BLaER1 treated with 17β-estradiol and CSF1 and Interleukin-3, amounts not matched to agents 10 nM and 100 nM (cell line): ENCODE measurements at regions not wholly inside any gene's neighbourhood (a gene's known extent, or its start where the extent isn't known, plus 50 kb on each side); places are given as distances from the start of the nearest gene placed in this dataset.

Experiments used
- H3K27ac ChIP-seq, 11 experiments: shearing (Covaris generic); formaldehyde crosslinking; 2 replicates each; pipeline ENCODE4 v1.8.1; 2022
- H3K27me3 ChIP-seq, 11 experiments: shearing (Covaris generic); formaldehyde crosslinking; 2 replicates each; pipeline ENCODE4 v1.8.1; 2022
- H3K36me3 ChIP-seq, 11 experiments: shearing (Covaris generic); formaldehyde crosslinking; 2 replicates each; pipeline ENCODE4 v1.8.1; 2022
- H3K4me1 ChIP-seq, 10 experiments: shearing (Covaris generic); formaldehyde crosslinking; 2 replicates each; pipeline ENCODE4 v1.8.1; 2022
- H3K4me2 ChIP-seq, 11 experiments: shearing (Covaris generic); formaldehyde crosslinking; 2 replicates each; pipeline ENCODE4 v1.8.1; 2022
- H3K4me3 ChIP-seq, 10 experiments: shearing (Covaris generic); formaldehyde crosslinking; 2 replicates each; pipeline ENCODE4 v1.8.1; 2022
- H3K9ac ChIP-seq, 11 experiments: shearing (Covaris generic); formaldehyde crosslinking; 2 replicates each; pipeline ENCODE4 v1.8.1; 2022
- H3K9me3 ChIP-seq, 11 experiments: shearing (Covaris generic); formaldehyde crosslinking; replicated peaks in 1 of 11; 2 replicates each; pipeline ENCODE4 v1.8.1; 2022
- H4K20me1 ChIP-seq, 11 experiments: shearing (Covaris generic); formaldehyde crosslinking; 2 replicates each; pipeline ENCODE4 v1.8.1; 2022
- Cebpa-rat ChIP-seq, 11 experiments: shearing (Covaris generic); IDR thresholded peaks; 2 replicates each; pipeline ENCODE4 v1.8.1; 2022

GRCh38 chr15:62770111-62770660 is 272.4 kb upstream of the TPM1 start:
- Histone ChIP-seq H3K27ac (no peak overlapping the region), H4K20me1 (no peaks in the 10 kb centered on the region), H3K4me1 (no peaks in the 10 kb centered on the region), H3K4me3 (no peak overlapping the region), H3K36me3 (peaks cover 0 to 29% (median 0%) of the 10 kb centered on the region in 11 experiments; a peak in 3 of 22 replicates), H3K9ac (no peak overlapping the region), H3K27me3 (no peaks in the 10 kb centered on the region), H3K4me2 (no peak overlapping the region), H3K9me3 (no peaks in the 10 kb centered on the region)
- TF ChIP-seq Cebpa-rat (IDR thresholded peaks at IDR 0.05) = no peak

- Histone ChIP-seq H3K27ac (no peak overlapping the region), H3K4me3 (no peak overlapping the region), H4K20me1 (no peaks in the 10 kb centered on the region), H3K9me3 (no peaks in the 10 kb centered on the region), H3K4me2 (no peak overlapping the region), H3K4me1 (no peaks in the 10 kb centered on the region), H3K9ac (no peak overlapping the region), H3K27me3 (no peaks in the 10 kb centered on the region), H3K36me3 (peaks cover 0 to 29% (median 0%) of the 10 kb centered on the region in 11 experiments; a peak in 3 of 22 replicates)
- TF ChIP-seq Cebpa-rat (IDR thresholded peaks at IDR 0.05) = no peak
Observed at GRCh38 chr15:62770752-62771151, 271.8 kb upstream of the TPM1 start.

GRCh38 chr15:62771234-62771633 is 271.3 kb upstream of the TPM1 start:
- Histone ChIP-seq H3K4me3 (no peak overlapping the region), H3K27me3 (no peaks in the 10 kb centered on the region), H3K36me3 (peaks cover 0 to 29% (median 0%) of the 10 kb centered on the region in 11 experiments; a peak in 3 of 22 replicates), H3K4me1 (no peaks in the 10 kb centered on the region), H3K4me2 (no peak overlapping the region), H3K9me3 (no peaks in the 10 kb centered on the region), H3K9ac (no peak overlapping the region), H3K27ac (no peak overlapping the region), H4K20me1 (no peaks in the 10 kb centered on the region)
- no peak for TF ChIP-seq Cebpa-rat (IDR thresholded peaks at IDR 0.05)

- Histone ChIP-seq H4K20me1 (no peaks in the 10 kb centered on the region), H3K36me3 (peaks cover 0 to 22% (median 0%) of the 10 kb centered on the region in 11 experiments; a peak in 3 of 22 replicates), H3K4me3 (no peak overlapping the region), H3K27ac (no peak overlapping the region), H3K9me3 (no peaks in the 10 kb centered on the region), H3K4me2 (no peak overlapping the region), H3K27me3 (no peaks in the 10 kb centered on the region), H3K4me1 (no peaks in the 10 kb centered on the region), H3K9ac (no peak overlapping the region)
- no peak for TF ChIP-seq Cebpa-rat (IDR thresholded peaks at IDR 0.05)
Observed at GRCh38 chr15:62773369-62774165, 269.0 kb upstream of the TPM1 start.

- Histone ChIP-seq H3K9ac (no peak overlapping the region), H3K27me3 (no peaks in the 10 kb centered on the region), H3K4me3 (no peak overlapping the region), H3K36me3 (peaks cover 0 to 15% (median 0%) of the 10 kb centered on the region in 11 experiments; a peak in 3 of 22 replicates), H3K27ac (no peak overlapping the region), H3K4me1 (peaks cover 5 to 20% (median 5%) of the 10 kb centered on the region in 10 experiments), H4K20me1 (no peaks in the 10 kb centered on the region), H3K4me2 (no peak overlapping the region), H3K9me3 (no peaks in the 10 kb centered on the region)
- TF ChIP-seq Cebpa-rat (IDR thresholded peaks at IDR 0.05) = no peak
Observed at GRCh38 chr15:62775932-62776331, 266.6 kb upstream of the TPM1 start.

- no peaks in the 10 kb centered on the region for H3K27me3 ChIP-seq
- H3K4me3 ChIP-seq = no peak overlapping the region
- H3K9ac ChIP-seq = no peak overlapping the region
- H3K36me3 ChIP-seq = peaks cover 0 to 6% (median 0%) of the 10 kb centered on the region in 11 experiments; a peak in 1 of 22 replicates
- H3K9me3 ChIP-seq = no peaks in the 10 kb centered on the region
- no peak for TF ChIP-seq Cebpa-rat (IDR thresholded peaks at IDR 0.05)
- no peak overlapping the region for H3K4me2 ChIP-seq
- H4K20me1 ChIP-seq = no peaks in the 10 kb centered on the region
- H3K27ac ChIP-seq = no peak overlapping the region
- H3K4me1 ChIP-seq = peaks cover 15 to 29% (median 20%) of the 10 kb centered on the region in 10 experiments
Observed at GRCh38 chr15:62777671-62778070, 264.9 kb upstream of the TPM1 start.

- H3K27me3 ChIP-seq = no peaks in the 10 kb centered on the region
- H3K27ac ChIP-seq = no peak overlapping the region
- TF ChIP-seq Cebpa-rat (IDR thresholded peaks at IDR 0.05) = no peak
- no peaks in the 10 kb centered on the region for H3K9me3 ChIP-seq
- no peak overlapping the region for H3K4me3 ChIP-seq
- H3K4me2 ChIP-seq = peak overlapping the region in 1 of 11 experiments; percentile 7; a peak in 1 of 22 replicates
- H4K20me1 ChIP-seq = no peaks in the 10 kb centered on the region; a peak in 1 of 22 replicates
- peaks cover 0 to 12% (median 0%) of the 10 kb centered on the region in 11 experiments; a peak in 1 of 22 replicates for H3K36me3 ChIP-seq
- no peak overlapping the region for H3K9ac ChIP-seq
- H3K4me1 ChIP-seq = peaks cover 15 to 29% (median 24%) of the 10 kb centered on the region in 10 experiments
Observed at GRCh38 chr15:62779036-62779770, 263.3 kb upstream of the TPM1 start.

GRCh38 chr15:62779899-62780298 is 262.6 kb upstream of the TPM1 start:
- H4K20me1 ChIP-seq = no peaks in the 10 kb centered on the region; a peak in 1 of 22 replicates
- peak overlapping the region in 1 of 11 experiments; percentile 7; a peak in 1 of 22 replicates for H3K4me2 ChIP-seq
- peaks cover 0 to 15% (median 0%) of the 10 kb centered on the region in 11 experiments; a peak in 1 of 22 replicates for H3K36me3 ChIP-seq
- H3K4me3 ChIP-seq = no peak overlapping the region
- H3K4me1 ChIP-seq = peaks cover 15 to 29% (median 24%) of the 10 kb centered on the region in 10 experiments
- no peaks in the 10 kb centered on the region for H3K9me3 ChIP-seq
- no peak overlapping the region for H3K27ac ChIP-seq
- H3K27me3 ChIP-seq = no peaks in the 10 kb centered on the region
- no peak overlapping the region for H3K9ac ChIP-seq
- no peak for TF ChIP-seq Cebpa-rat (IDR thresholded peaks at IDR 0.05)

GRCh38 chr15:62781081-62781497 is 261.5 kb upstream of the TPM1 start:
- TF ChIP-seq Cebpa-rat (IDR thresholded peaks at IDR 0.05) = no peak
- Histone ChIP-seq H3K9me3 (no peaks in the 10 kb centered on the region), H3K36me3 (peaks cover 0 to 9% (median 0%) of the 10 kb centered on the region in 11 experiments; a peak in 1 of 22 replicates), H3K4me1 (peaks cover 15 to 29% (median 24%) of the 10 kb centered on the region in 10 experiments), H3K4me3 (no peak overlapping the region), H4K20me1 (no peaks in the 10 kb centered on the region; a peak in 1 of 22 replicates), H3K27ac (no peak overlapping the region), H3K27me3 (no peaks in the 10 kb centered on the region), H3K4me2 (peak overlapping the region; percentile 39 to 79 (median 58)), H3K9ac (peak overlapping the region in 2 of 11 experiments; percentile 8 to 12; a peak in 1 of 22 replicates)
